Peyer's patch (tissue), 4 donors: ENCODE measurements at regions not wholly inside any gene's neighbourhood (a gene's known extent, or its start where the extent isn't known, plus 50 kb on each side); places are given as distances from the start of the nearest gene placed in this dataset.

Experiments used
- DNase-seq, 3 donors: peaks; one replicate each; pipeline ENCODE4 v3.0.0-alpha.2; 2017 to 2019
- H3K27ac ChIP-seq, 4 donors: fragments of 200-600 bp; sonication (generic); one replicate each; pipeline ENCODE4 v1.5.1; 2016 to 2019
- H3K27me3 ChIP-seq, 2 donors: fragments of 200-600 bp; sonication (generic); one replicate each; pipeline ENCODE4 v1.5.1; 2019
- H3K36me3 ChIP-seq, 3 donors: fragments of 200-600 bp; sonication (generic); one replicate each; pipeline ENCODE4 v1.5.1; 2016 to 2019
- H3K4me1 ChIP-seq, 4 donors: fragments of 200-600 bp; sonication (generic); one replicate each; pipeline ENCODE4 v1.5.1; 2016 to 2019
- H3K4me3 ChIP-seq, 4 donors: fragments of 200-600 bp; sonication (generic); 1 replicate in 3 of 4; 2 replicates in 1 of 4; pipeline ENCODE4 v1.5.1; 2016 to 2019; ENCODE audit warnings: mild to moderate bottlenecking in 1 of 4
- H3K9me3 ChIP-seq, 4 donors: fragments of 200-600 bp; sonication (generic); one replicate each; pipeline ENCODE4 v1.5.1; 2016 to 2019; ENCODE audit warnings: mild to moderate bottlenecking in 1 of 4
- CTCF ChIP-seq, 6 experiments: fragments of 450-650 bp in 4 of 6; fragments of 200-600 bp in 2 of 6; sonication (generic) in 1 of 6; IDR thresholded peaks; one replicate each; pipeline ENCODE4 v1.5.1; 2017 to 2019; ENCODE audit warnings: antibody characterized with exemption in 6 of 6, mild to moderate bottlenecking in 3 of 6, moderate library complexity in 1 of 6
- POLR2A ChIP-seq, 2 donors: fragments of 450-650 bp; IDR thresholded peaks; one replicate each; pipeline ENCODE4 v1.5.1; 2017; ENCODE audit warnings: antibody characterized with exemption in 2 of 2, mild to moderate bottlenecking in 2 of 2, moderate library complexity in 2 of 2

GRCh38 chr3:132119531-132119930 is 84.7 kb upstream of the CPNE4 start:
- no peaks in the 10 kb centered on the region for H3K36me3 ChIP-seq
- H3K4me1 ChIP-seq = no peaks in the 10 kb centered on the region
- H3K4me3 ChIP-seq = no peak overlapping the region
- no peaks in the 10 kb centered on the region for H3K9me3 ChIP-seq
- DNase-seq = no peak
- no peak overlapping the region for H3K27ac ChIP-seq
- no peaks in the 10 kb centered on the region for H3K27me3 ChIP-seq
- TF ChIP-seq POLR2A (IDR thresholded peaks at IDR 0.05) (no peak), CTCF (IDR thresholded peaks at IDR 0.05) (no peak)

GRCh38 chr3:132124096-132124495 is 89.3 kb upstream of the CPNE4 start:
- no peak for DNase-seq
- TF ChIP-seq POLR2A (IDR thresholded peaks at IDR 0.05) = no peak
- no peak for TF ChIP-seq CTCF (IDR thresholded peaks at IDR 0.05)
- H3K36me3 ChIP-seq = no peaks in the 10 kb centered on the region
- H3K9me3 ChIP-seq = no peaks in the 10 kb centered on the region
- no peak overlapping the region for H3K27ac ChIP-seq
- H3K4me1 ChIP-seq = no peaks in the 10 kb centered on the region
- H3K4me3 ChIP-seq = no peak overlapping the region
- no peaks in the 10 kb centered on the region for H3K27me3 ChIP-seq

GRCh38 chr3:132124651-132125284 is 90.0 kb upstream of the CPNE4 start:
- no peak for TF ChIP-seq CTCF (IDR thresholded peaks at IDR 0.05)
- TF ChIP-seq POLR2A (IDR thresholded peaks at IDR 0.05) = no peak
- no peaks in the 10 kb centered on the region for H3K9me3 ChIP-seq
- no peak overlapping the region for H3K27ac ChIP-seq
- DNase-seq = no peak
- H3K4me1 ChIP-seq = no peaks in the 10 kb centered on the region
- H3K27me3 ChIP-seq = no peaks in the 10 kb centered on the region
- H3K36me3 ChIP-seq = no peaks in the 10 kb centered on the region
- H3K4me3 ChIP-seq = no peak overlapping the region

GRCh38 chr3:132134611-132135010 is 99.8 kb upstream of the CPNE4 start:
- no peak for DNase-seq
- no peaks in the 10 kb centered on the region for H3K27me3 ChIP-seq

GRCh38 chr3:132135628-132136333 is 101.0 kb upstream of the CPNE4 start:
- DNase-seq = no peak
- Histone ChIP-seq H3K27me3 (no peaks in the 10 kb centered on the region), H3K27ac (no peak overlapping the region)

More at GRCh38 chr3:132134611-132135010, 99.8 kb upstream of the CPNE4 start:
- no peak overlapping the region for H3K4me3 ChIP-seq
- no peak for TF ChIP-seq CTCF (IDR thresholded peaks at IDR 0.05)
- TF ChIP-seq POLR2A (IDR thresholded peaks at IDR 0.05) = no peak
- no peaks in the 10 kb centered on the region for H3K4me1 ChIP-seq
- H3K36me3 ChIP-seq = no peaks in the 10 kb centered on the region
- no peak overlapping the region for H3K27ac ChIP-seq
- no peaks in the 10 kb centered on the region for H3K9me3 ChIP-seq

More at GRCh38 chr3:132135628-132136333, 101.0 kb upstream of the CPNE4 start:
- no peaks in the 10 kb centered on the region for H3K4me1 ChIP-seq
- H3K9me3 ChIP-seq = no peaks in the 10 kb centered on the region
- no peak for TF ChIP-seq CTCF (IDR thresholded peaks at IDR 0.05)
- no peak for TF ChIP-seq POLR2A (IDR thresholded peaks at IDR 0.05)
- no peak overlapping the region for H3K4me3 ChIP-seq
- H3K36me3 ChIP-seq = no peaks in the 10 kb centered on the region
